GM13976 (cell line): ENCODE measurements at regions not wholly inside any gene's neighbourhood (a gene's known extent, or its start where the extent isn't known, plus 50 kb on each side); places are given as distances from the start of the nearest gene placed in this dataset.

Experiments
- DNase-seq: peaks from one replicate; pipeline ENCODE4 v3.0.0; 2012; ENCODE audit warnings: low spot score
- in situ Hi-C: fragments of 300-500 bp; cut with MboI; formaldehyde crosslinking; loops from one replicate; pipeline ENCODE4 v1.12.0; 2022; ENCODE audit warnings: low sequenced_read_pairs, mixed read lengths, inconsistent platforms; ENCODE audit not compliant: unreplicated experiment
- TF ChIP-seq, protein P1 (sequence below): IDR thresholded peaks from 2 replicates; pipeline ENCODE4 v1.5.1; 2012; ENCODE audit warnings: borderline replicate concordance, mild to moderate bottlenecking; ENCODE audit not compliant: insufficient read depth; ENCODE audit errors: extremely low read depth, missing control alignments, control extremely low read depth

DNA sequence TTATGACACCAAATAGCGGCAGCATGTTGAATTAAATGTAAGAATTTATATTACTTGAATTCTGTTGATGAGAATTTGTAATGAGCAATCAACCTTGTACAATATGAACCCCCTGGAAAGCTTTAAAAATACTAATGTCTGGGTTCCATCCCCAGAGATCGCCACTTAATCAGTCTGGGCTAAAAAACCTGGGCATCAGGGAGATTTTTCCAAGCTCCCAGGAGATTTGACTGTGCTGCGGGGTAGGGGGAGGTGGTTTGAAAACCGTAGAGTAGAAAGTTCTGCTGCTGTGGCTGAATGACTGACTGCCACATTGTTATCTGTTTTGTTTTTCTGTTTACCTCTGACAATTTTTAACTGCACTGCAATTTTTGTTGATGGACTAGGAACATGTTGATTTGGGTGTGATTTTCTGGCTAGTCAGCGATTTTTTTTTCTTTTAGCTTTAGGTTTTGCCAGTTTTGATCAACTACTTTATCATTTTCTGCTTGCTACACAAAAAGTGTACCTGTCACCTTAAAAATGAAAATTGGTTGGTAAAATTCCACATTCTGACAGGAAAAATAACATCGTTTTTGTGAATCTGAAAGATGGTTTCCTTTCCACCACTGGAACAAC lies 79.3 kb downstream of the PCTP start:
- in situ Hi-C loops = no loop called here
- no peak for DNase-seq
- TF ChIP-seq, protein P1, sequence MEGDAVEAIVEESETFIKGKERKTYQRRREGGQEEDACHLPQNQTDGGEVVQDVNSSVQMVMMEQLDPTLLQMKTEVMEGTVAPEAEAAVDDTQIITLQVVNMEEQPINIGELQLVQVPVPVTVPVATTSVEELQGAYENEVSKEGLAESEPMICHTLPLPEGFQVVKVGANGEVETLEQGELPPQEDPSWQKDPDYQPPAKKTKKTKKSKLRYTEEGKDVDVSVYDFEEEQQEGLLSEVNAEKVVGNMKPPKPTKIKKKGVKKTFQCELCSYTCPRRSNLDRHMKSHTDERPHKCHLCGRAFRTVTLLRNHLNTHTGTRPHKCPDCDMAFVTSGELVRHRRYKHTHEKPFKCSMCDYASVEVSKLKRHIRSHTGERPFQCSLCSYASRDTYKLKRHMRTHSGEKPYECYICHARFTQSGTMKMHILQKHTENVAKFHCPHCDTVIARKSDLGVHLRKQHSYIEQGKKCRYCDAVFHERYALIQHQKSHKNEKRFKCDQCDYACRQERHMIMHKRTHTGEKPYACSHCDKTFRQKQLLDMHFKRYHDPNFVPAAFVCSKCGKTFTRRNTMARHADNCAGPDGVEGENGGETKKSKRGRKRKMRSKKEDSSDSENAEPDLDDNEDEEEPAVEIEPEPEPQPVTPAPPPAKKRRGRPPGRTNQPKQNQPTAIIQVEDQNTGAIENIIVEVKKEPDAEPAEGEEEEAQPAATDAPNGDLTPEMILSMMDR = no peak

DNA sequence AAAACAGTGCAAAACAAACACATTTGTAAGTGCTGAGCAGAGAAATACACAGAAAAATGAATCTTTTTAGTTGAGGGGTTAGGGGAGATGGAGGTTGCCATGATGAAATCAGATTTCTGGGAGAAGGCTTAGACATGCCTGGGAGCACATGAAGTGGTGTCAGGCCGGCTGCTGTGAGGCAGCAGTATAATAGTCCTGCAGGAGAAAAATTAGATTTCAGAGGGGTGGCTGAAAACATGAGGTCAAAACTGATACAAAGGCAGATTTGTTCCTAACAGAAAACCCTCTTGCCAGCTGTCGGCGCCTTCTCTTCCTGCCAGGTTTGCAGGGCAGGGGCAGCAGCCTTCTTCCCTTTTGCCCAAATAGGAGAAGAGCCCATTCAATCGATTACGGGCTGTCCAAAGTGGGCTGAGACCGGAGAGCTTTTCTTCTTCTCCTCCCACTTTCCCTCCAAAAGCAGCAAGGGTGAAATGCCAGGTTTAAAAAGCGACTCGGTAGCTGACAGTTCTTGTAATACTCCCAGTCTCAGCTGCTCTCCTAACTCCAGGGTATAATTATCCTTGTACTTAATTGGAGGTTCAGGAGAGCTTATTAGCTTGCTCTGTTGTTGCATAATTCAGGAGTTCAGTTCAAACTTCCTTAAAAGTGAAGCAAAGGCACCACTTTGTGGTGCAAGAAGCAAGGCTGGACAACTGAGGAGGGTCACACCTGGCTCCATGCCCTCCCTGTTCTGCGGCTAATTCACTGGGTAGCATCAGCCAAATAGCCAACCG lies 80.0 kb downstream of the PCTP start:
- in situ Hi-C loops = no loop called here
- TF ChIP-seq, protein P1 = no peak
- no peak for DNase-seq

DNA sequence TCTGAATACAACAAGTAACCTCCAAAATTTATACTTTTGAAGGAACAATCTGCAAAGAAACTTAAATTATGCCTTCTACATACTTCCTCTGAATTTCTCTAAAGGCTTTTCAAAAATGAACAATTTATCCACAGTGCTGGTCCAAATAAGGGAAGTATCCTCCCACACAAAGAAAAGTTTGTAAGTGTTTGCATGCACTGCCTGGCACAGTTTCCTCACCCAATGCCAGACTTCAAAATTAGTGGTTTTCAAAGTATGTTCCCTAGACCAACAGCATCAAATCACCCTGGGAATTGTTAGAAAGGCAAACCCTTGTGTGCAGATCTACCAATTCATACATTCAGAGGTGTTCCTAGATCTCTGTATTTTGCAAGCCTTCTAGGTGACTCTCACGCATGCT lies 82.5 kb downstream of the PCTP start:
- in situ Hi-C loops = no loop called here

GRCh38 chr17:55842405-55843158 lies 91.7 kb downstream of the PCTP start:
- DNase-seq = no peak
- TF ChIP-seq, protein P1 = no peak
- in situ Hi-C loops = no loop called here

More for the DNA sequence above, 82.5 kb downstream of the PCTP start:
- TF ChIP-seq, protein P1 = no peak
- no peak for DNase-seq

DNA sequence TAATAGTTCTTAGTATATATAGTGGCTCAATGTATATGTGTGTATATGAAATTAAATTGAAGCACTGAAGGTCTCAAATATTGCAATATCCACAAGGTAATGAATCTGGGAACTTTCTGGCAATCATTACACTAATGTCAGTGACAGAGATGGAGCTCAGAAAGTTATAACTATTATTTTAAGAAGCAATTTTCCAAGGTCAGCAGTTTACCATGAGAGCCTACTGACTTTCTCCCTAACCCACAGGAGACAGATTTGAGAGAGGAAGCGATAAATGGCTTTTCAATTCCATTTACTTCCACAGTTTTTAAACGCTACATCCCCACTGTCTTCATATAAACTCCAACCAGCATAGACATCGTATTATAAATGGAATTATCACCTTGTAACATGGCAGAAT lies 92.9 kb downstream of the PCTP start:
- TF ChIP-seq, protein P1 = no peak
- no peak for DNase-seq
- in situ Hi-C loops = no loop called here

DNA sequence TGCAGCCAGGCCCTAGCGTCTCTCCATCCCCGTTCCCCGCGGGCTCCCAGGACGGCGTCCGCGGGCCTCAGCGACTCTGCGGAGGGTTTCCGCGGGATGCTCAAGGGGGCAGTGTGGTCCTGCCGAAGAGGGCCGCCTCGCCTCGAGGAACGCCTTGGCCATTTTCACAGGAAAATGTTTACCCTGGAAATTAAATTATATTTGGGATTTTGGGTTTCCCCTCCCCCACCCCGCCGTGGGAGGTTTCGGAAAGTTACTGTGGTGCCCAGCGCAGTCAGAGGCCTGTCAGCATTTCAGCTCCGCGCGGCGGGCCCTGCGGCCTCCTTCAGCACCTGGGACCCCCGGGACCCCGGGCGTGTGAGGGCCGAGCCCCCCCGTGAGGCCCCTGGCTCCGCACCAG lies 94.5 kb downstream of the PCTP start:
- TF ChIP-seq, protein P1 = peak; percentile 30
- in situ Hi-C loops = no loop called here
- peak; percentile 65 for DNase-seq
